Gastroesophageal sphincter (tissue), 3 donors: ENCODE measurements at regions not wholly inside any gene's neighbourhood (a gene's known extent, or its start where the extent isn't known, plus 50 kb on each side); places are given as distances from the start of the nearest gene placed in this dataset.

Experiments used
- EP300 ChIP-seq: sonication (generic); formaldehyde crosslinking; IDR thresholded peaks from one replicate; pipeline ENCODE4 v1.6.1; 2017; ENCODE audit warnings: antibody characterized with exemption, mild to moderate bottlenecking
- POLR2A ChIP-seq, 2 donors: fragments of 450-650 bp; IDR thresholded peaks; one replicate each; pipeline ENCODE4 v1.6.1; 2017; ENCODE audit warnings: antibody characterized with exemption in 2 of 2, mild to moderate bottlenecking in 2 of 2, moderate library complexity in 1 of 2
- TF ChIP-seq, protein P1 (sequence below), 4 experiments: fragments of 200-600 bp in 2 of 4; fragments of 450-650 bp in 2 of 4; sonication (generic) in 1 of 4; IDR thresholded peaks; one replicate each; pipeline ENCODE4 v1.5.1; 2017 to 2019; ENCODE audit warnings: antibody characterized with exemption in 4 of 4, mild to moderate bottlenecking in 2 of 4, moderate library complexity in 2 of 4

DNA sequence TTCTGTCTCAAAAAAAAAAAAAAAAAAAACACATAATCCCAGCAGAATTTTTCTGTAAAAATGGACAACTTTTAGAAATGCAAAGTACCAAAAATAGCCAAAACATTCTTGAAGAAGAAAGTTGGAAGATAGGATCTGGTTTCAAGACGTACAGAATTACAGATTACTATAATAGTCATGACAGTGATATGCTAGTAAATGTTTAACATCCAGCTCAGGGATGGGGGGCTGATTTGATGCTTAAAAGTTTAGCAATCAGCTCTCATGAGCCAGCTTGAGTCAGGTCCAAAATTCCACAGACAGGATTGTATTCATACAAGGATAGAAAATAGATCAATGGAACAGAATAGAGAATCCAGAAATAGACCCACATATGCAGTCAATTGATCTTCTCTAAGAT, 100.5 kb downstream of the CYB561 start:
- TF ChIP-seq, protein P1, sequence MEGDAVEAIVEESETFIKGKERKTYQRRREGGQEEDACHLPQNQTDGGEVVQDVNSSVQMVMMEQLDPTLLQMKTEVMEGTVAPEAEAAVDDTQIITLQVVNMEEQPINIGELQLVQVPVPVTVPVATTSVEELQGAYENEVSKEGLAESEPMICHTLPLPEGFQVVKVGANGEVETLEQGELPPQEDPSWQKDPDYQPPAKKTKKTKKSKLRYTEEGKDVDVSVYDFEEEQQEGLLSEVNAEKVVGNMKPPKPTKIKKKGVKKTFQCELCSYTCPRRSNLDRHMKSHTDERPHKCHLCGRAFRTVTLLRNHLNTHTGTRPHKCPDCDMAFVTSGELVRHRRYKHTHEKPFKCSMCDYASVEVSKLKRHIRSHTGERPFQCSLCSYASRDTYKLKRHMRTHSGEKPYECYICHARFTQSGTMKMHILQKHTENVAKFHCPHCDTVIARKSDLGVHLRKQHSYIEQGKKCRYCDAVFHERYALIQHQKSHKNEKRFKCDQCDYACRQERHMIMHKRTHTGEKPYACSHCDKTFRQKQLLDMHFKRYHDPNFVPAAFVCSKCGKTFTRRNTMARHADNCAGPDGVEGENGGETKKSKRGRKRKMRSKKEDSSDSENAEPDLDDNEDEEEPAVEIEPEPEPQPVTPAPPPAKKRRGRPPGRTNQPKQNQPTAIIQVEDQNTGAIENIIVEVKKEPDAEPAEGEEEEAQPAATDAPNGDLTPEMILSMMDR (IDR thresholded peaks at IDR 0.05) = no peak
- no peak for TF ChIP-seq EP300
- TF ChIP-seq POLR2A (IDR thresholded peaks at IDR 0.05) = no peak
